ACC112 (cell line): ENCODE measurements at regions not wholly inside any gene's neighbourhood (a gene's known extent, or its start where the extent isn't known, plus 50 kb on each side); places are given as distances from the start of the nearest gene placed in this dataset.

Source experiments
- H2AFZ ChIP-seq: fragments of 200-600 bp; sonication (generic); one replicate; pipeline ENCODE4 v1.6.0; 2017; ENCODE audit warnings: antibody characterized with exemption, low read length; ENCODE audit not compliant: unreplicated experiment
- H3K27ac ChIP-seq: fragments of 200-600 bp; sonication (generic); 2 replicates; pipeline ENCODE4 v1.5.1; 2014; ENCODE audit warnings: low read depth, mild to moderate bottlenecking, antibody characterized with exemption, low read length, moderate library complexity
- H3K27me3 ChIP-seq: fragments of 200-600 bp; sonication (generic); 2 replicates; pipeline ENCODE4 v1.6.1; 2014; ENCODE audit warnings: mild to moderate bottlenecking, antibody characterized with exemption, low read length, moderate library complexity, mixed read lengths; ENCODE audit not compliant: insufficient read depth
- H3K36me3 ChIP-seq: fragments of 200-600 bp; sonication (generic); 2 replicates; pipeline ENCODE4 v1.6.1; 2016; ENCODE audit warnings: mild to moderate bottlenecking, antibody characterized with exemption, low read length, moderate library complexity, mixed read lengths; ENCODE audit not compliant: insufficient read depth
- H3K4me1 ChIP-seq: fragments of 200-600 bp; sonication (generic); one replicate; pipeline ENCODE4 v1.6.1; 2016; ENCODE audit warnings: low read length, mixed read lengths; ENCODE audit not compliant: insufficient read depth, unreplicated experiment, control insufficient read depth
- H3K4me3 ChIP-seq: fragments of 200-600 bp; sonication (generic); 2 replicates; pipeline ENCODE4 v1.5.1; 2014; ENCODE audit warnings: mild to moderate bottlenecking, low read depth, low read length
- H3K79me2 ChIP-seq: fragments of 200-600 bp; sonication (generic); one replicate; pipeline ENCODE4 v1.6.0; 2016; ENCODE audit warnings: low read length; ENCODE audit not compliant: control insufficient read depth, unreplicated experiment, insufficient read depth

- no peaks in the 10 kb centered on the region for H3K4me1 ChIP-seq
- no peak overlapping the region for H3K4me3 ChIP-seq
- no peak overlapping the region for H2AFZ ChIP-seq
- no peaks in the 10 kb centered on the region for H3K27me3 ChIP-seq
- no peaks in the 10 kb centered on the region for H3K36me3 ChIP-seq
- H3K27ac ChIP-seq, result no peak overlapping the region
- no peaks in the 10 kb centered on the region for H3K79me2 ChIP-seq
Measured at GRCh38 chr14:39740454-39740853, 308.2 kb upstream of the FBXO33 start.

- Histone ChIP-seq H3K4me3 (no peak overlapping the region), H3K79me2 (no peaks in the 10 kb centered on the region), H3K27me3 (no peaks in the 10 kb centered on the region), H3K4me1 (no peaks in the 10 kb centered on the region), H3K27ac (no peak overlapping the region), H2AFZ (no peak overlapping the region), H3K36me3 (no peaks in the 10 kb centered on the region)
Measured at GRCh38 chr14:39739796-39740195, 307.6 kb upstream of the FBXO33 start.

- Histone ChIP-seq H3K79me2 (no peaks in the 10 kb centered on the region), H3K27me3 (no peaks in the 10 kb centered on the region), H2AFZ (no peak overlapping the region), H3K4me1 (no peaks in the 10 kb centered on the region), H3K27ac (no peak overlapping the region), H3K4me3 (no peak overlapping the region), H3K36me3 (no peaks in the 10 kb centered on the region)
Measured at GRCh38 chr14:39734306-39734705, 302.1 kb upstream of the FBXO33 start.

- Histone ChIP-seq H2AFZ (no peak overlapping the region), H3K4me1 (no peaks in the 10 kb centered on the region), H3K79me2 (no peaks in the 10 kb centered on the region), H3K36me3 (no peaks in the 10 kb centered on the region), H3K4me3 (no peak overlapping the region), H3K27me3 (no peaks in the 10 kb centered on the region), H3K27ac (no peak overlapping the region)
Measured at GRCh38 chr14:39733741-39734140, 301.5 kb upstream of the FBXO33 start.

DNA sequence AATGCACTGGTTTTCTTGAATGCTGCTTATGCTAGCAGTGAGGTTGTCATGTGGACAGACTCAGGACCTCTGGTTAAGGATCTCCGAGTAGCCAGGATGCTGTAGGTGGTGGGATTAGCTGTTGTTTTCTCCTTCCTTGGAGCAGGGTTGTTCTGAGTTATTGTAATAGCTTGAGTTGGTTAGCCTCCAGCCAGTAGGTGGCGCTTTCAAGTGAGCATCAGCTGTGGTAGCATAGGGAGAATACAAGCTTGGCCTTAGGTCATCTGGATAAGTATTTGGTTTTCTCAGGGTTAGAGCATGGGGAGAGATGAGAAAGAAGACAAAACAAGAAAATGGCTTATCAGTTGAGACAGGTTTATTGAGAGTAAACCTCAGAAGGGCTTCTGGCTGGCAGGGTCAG is 299.7 kb upstream of the FBXO33 start:
- no peaks in the 10 kb centered on the region for H3K4me1 ChIP-seq
- no peak overlapping the region for H2AFZ ChIP-seq
- no peaks in the 10 kb centered on the region for H3K27me3 ChIP-seq
- no peaks in the 10 kb centered on the region for H3K79me2 ChIP-seq
- no peak overlapping the region for H3K27ac ChIP-seq
- H3K36me3 ChIP-seq, result no peaks in the 10 kb centered on the region
- no peak overlapping the region for H3K4me3 ChIP-seq

- Histone ChIP-seq H3K27me3 (no peaks in the 10 kb centered on the region), H3K4me3 (no peak overlapping the region), H3K4me1 (no peaks in the 10 kb centered on the region), H2AFZ (no peak overlapping the region), H3K36me3 (no peaks in the 10 kb centered on the region), H3K79me2 (no peaks in the 10 kb centered on the region), H3K27ac (no peak overlapping the region)
Measured at GRCh38 chr14:39726563-39726962, 294.3 kb upstream of the FBXO33 start.

GRCh38 chr14:39722547-39723273 is 290.5 kb upstream of the FBXO33 start:
- no peaks in the 10 kb centered on the region for H3K4me1 ChIP-seq
- no peaks in the 10 kb centered on the region for H3K27me3 ChIP-seq
- H3K27ac ChIP-seq, result no peak overlapping the region
- no peaks in the 10 kb centered on the region for H3K36me3 ChIP-seq
- no peak overlapping the region for H3K4me3 ChIP-seq
- no peaks in the 10 kb centered on the region for H3K79me2 ChIP-seq
- no peak overlapping the region for H2AFZ ChIP-seq

GRCh38 chr14:39716987-39717570 is 284.8 kb upstream of the FBXO33 start:
- Histone ChIP-seq H3K27ac (no peak overlapping the region), H3K4me1 (no peaks in the 10 kb centered on the region), H3K79me2 (no peaks in the 10 kb centered on the region), H2AFZ (no peak overlapping the region), H3K4me3 (no peak overlapping the region), H3K27me3 (no peaks in the 10 kb centered on the region), H3K36me3 (no peaks in the 10 kb centered on the region)

- no peaks in the 10 kb centered on the region for H3K79me2 ChIP-seq
- no peak overlapping the region for H2AFZ ChIP-seq
- no peaks in the 10 kb centered on the region for H3K4me1 ChIP-seq
- H3K27me3 ChIP-seq, result no peaks in the 10 kb centered on the region
- H3K4me3 ChIP-seq, result no peak overlapping the region
- no peaks in the 10 kb centered on the region for H3K36me3 ChIP-seq
- no peak overlapping the region for H3K27ac ChIP-seq
Measured at GRCh38 chr14:39712293-39712999, 280.2 kb upstream of the FBXO33 start.

- Histone ChIP-seq H3K36me3 (no peaks in the 10 kb centered on the region), H3K4me3 (no peak overlapping the region), H3K27ac (no peak overlapping the region), H3K27me3 (no peaks in the 10 kb centered on the region), H2AFZ (no peak overlapping the region), H3K4me1 (no peaks in the 10 kb centered on the region), H3K79me2 (no peaks in the 10 kb centered on the region)
Measured at GRCh38 chr14:39704594-39704993, 272.4 kb upstream of the FBXO33 start.

DNA sequence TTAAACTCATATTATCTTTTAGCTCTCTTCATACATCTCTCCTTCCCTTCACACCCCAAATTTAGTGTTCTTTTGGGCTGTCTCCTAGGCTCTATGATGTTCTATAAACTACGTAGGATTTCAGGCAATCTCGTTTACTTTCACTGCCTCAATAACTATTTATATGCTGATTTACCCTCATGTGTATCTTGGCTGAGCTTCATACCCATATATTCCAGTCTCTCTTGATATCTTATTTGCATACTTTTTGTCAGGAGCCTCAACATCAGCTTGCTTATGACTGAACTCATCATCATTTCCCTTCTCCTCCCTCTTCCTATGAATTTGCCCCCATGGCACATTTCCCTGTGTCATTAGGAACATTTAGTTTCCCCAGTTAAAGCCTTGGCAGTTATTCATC is 262.1 kb upstream of the FBXO33 start:
- H3K4me1 ChIP-seq, result no peaks in the 10 kb centered on the region
- H3K27ac ChIP-seq, result no peak overlapping the region
- no peak overlapping the region for H2AFZ ChIP-seq

More for the DNA sequence above, 262.1 kb upstream of the FBXO33 start:
- Histone ChIP-seq H3K36me3 (no peaks in the 10 kb centered on the region), H3K79me2 (no peaks in the 10 kb centered on the region), H3K4me3 (no peak overlapping the region), H3K27me3 (no peaks in the 10 kb centered on the region)
